Skeletal muscle cell (primary cell): ENCODE measurements at regions not wholly inside any gene's neighbourhood (a gene's known extent, or its start where the extent isn't known, plus 50 kb on each side); places are given as distances from the start of the nearest gene placed in this dataset.
"Not testable (repeated sequence)": the region's sequence is repeated elsewhere in the genome, so short reads cannot be mapped to it uniquely, and the experiment has no call there.

ENCODE experiments used
- DNase-seq: peaks from one replicate; pipeline ENCODE4 v3.0.0-alpha.2; 2010; ENCODE audit warnings: low read depth
- H3K4me3 ChIP-seq: 2 replicates; pipeline ENCODE4 v1.5.1; 2011; ENCODE audit warnings: low read depth, mild to moderate bottlenecking, control low read depth, low read length, moderate library complexity

DNA sequence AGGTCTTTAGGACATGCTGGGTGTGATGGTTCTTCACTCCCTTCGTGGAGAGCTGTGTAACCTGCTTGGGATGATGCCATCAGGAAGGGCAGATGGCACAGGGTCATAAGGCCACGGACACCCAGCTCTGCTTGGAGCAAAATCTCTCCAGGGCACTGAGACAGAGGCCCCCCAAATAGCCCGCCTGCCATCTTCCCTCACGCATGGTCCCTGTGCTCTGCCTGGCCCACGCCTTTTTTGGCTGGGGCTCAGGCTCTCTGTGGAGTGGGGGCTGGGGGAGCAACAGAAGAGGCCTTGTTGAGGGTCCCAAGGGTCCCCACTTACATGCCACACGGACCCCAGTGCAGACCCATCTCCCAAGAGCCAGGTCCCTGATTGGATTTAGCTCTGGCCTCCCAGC is 93.3 kb upstream of the RET start:
- no peak for DNase-seq
- no peak overlapping the region for H3K4me3 ChIP-seq

DNA sequence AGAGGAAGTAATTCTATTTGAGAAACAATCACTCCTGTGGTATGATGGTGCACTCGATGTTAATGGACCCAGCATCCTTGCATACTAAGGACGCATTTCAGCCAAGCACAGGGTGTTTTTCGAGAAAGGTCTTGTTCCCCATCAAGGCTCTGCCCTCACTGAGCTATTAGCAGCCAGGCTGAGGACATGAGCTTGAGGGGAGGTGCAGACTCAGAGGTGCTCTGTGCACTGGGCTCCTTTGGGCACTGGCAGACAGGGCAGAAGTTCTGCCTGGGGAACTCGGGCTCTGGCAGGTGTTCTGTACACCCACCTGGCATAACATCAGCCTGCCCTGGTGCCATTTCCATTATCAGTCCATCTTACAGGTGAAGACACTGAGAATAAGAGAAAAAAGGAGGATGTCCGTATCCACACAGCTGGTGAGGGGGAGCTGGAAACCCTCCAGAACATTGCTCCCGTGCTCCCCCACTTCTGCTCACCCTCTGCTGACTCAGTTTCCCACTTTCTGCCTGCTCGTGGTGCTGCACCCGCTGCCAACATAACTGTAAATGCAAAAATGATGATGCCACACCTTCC is 92.7 kb upstream of the RET start:
- no peak for DNase-seq
- H3K4me3 ChIP-seq: no peak overlapping the region

DNA sequence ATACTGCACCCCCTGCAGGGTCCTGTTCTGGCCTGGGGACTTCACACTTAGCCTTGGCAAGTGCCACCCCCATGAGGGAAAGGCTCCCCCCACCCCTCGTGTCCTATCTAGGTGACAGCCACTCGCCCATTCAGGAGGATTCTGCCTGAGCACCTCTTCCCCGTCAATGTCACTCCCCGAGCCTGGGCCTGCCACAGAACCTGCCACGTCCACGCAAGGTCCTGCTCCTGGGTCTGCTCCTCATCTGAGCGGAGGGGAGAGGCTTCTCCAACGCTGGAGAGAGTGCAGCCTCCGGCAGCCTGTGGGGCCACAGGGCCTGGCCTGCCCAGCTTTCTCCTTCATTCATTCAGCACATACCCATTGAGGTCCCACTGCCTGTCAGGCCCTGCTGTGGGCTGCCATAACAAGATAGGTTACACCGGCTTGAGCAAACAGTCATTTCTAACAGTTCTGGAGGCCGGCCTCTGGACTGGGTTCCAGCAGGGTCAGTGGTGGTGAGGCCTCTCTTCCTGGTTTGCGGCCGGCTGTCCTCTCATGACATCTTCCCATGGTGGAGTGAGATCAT is 92.0 kb upstream of the RET start:
- DNase-seq: no peak
- H3K4me3 ChIP-seq: no peak overlapping the region

DNA sequence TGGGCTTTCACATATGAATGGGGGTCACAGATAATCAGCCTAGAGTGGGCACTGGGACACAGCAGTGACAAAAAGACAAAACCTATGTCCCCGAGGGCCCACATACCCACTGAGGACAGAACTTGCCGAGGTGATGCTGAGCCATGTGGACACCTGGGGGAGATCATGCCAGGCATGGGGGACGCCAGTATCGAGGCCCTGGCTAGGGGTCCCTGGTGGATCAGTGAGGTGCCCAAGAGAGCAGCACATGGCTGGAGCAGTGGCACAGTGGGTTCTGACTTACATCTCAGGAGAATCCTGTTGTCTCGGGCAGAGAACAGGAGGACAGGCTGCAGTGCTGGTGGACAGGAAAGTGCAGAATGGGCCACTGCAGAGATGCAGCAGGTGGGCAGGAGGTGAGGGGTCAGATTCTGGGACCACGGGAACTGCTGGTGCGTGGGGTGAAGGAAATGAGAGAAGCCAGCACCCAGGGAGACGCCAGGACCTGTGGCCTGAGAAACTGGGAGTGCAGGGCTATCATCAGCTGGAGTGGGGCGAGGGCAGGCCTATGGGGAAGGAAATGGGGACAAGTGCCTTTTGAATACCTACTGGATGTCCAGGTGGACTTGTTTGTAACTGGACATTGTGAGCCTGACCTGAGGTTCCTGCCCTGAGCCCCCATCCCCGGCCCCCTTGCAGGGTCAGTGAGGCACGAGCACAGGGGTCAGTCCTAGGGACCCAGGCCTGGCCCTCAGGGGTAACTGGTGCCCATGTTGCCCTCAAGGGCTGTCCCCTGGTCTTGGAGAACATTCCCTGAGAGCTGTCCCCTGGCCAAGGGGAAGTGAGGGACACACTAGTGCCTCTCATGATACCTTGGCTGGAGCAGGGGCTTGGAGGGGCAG is 91.2 kb upstream of the RET start:
- no peak for DNase-seq

DNA sequence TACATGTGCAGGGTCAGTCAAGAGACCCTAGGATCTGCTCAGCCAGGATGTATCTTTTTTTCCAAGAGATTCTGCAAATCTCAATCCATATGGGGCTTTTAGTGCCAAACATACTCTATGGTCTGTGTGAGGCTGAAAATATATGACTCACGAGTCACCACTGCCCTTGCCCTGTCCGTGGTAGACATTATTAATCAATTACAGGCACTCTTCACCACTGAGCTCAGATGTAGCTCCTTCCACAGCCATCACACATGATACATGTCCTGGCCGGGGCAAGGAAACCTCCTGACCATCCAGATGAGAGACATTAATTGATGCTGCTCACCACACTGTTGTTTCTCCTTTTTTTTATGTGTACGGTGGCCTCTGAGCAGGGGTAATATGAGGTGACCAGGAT is 90.2 kb upstream of the RET start:
- DNase-seq: no peak
- H3K4me3 ChIP-seq: no peak overlapping the region

More for the DNA sequence above, 91.2 kb upstream of the RET start:
- no peak overlapping the region for H3K4me3 ChIP-seq

DNA sequence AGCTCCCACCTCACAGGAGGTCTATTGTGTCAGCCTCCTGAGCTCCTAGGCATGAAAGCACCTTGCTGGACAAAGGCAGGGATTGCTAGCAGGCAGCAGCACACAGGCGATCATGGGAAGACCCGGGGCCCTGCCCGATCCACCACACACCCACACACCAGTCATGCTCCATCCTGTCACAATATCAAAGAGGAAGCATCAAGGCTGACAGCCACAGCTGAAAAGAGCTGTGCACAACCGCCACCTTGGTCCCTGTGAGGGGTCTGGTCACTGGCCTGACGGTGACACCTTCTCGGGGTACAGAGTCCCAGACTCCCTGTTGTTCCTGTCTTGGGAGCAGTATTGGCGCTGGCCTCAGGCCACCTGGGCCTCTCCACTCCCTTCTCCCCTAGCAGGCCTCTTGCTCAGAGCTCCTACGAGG is 89.7 kb upstream of the RET start:
- DNase-seq: no peak
- H3K4me3 ChIP-seq: no peak overlapping the region

DNA sequence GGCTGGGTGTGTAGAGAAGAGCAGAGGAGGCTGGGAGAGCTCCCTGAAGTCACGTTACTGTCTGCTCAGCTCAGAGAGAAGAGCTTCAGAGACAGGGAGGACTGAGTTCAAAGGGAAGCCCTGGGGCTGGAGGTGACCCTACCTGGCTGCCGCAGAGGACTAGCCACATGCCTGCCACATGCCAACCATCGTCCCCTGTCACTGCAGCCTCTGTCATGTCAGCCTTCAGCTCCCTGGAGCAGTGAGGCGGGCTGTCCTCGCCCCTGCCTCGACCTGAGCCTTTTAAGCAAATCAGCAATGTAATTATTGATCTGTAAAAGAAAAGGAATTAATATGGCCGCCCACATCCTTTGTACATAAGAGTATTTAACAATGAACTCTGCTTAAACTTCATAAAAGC is 89.3 kb upstream of the RET start:
- no peak overlapping the region for H3K4me3 ChIP-seq
- no peak for DNase-seq

DNA sequence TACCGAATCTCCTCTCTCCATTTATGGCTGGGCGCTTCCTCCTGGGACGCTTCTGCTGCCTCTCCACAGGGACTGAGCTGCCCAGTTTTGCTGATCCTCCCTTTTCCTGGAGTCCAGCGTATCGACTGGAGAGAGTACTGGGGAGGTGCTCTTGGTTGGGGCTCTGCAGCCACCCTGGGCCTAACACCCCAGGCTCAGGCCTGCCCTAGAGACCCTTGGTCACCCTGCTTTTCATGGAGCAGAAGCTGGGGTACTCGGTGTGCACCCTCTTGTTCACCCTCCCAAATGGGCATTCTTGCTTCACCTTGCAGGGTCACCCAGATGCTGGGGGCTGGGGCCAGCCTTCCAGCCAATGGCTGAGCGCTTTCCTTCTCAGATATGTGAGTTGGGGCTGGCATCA is 88.8 kb upstream of the RET start:
- no peak for DNase-seq

DNA sequence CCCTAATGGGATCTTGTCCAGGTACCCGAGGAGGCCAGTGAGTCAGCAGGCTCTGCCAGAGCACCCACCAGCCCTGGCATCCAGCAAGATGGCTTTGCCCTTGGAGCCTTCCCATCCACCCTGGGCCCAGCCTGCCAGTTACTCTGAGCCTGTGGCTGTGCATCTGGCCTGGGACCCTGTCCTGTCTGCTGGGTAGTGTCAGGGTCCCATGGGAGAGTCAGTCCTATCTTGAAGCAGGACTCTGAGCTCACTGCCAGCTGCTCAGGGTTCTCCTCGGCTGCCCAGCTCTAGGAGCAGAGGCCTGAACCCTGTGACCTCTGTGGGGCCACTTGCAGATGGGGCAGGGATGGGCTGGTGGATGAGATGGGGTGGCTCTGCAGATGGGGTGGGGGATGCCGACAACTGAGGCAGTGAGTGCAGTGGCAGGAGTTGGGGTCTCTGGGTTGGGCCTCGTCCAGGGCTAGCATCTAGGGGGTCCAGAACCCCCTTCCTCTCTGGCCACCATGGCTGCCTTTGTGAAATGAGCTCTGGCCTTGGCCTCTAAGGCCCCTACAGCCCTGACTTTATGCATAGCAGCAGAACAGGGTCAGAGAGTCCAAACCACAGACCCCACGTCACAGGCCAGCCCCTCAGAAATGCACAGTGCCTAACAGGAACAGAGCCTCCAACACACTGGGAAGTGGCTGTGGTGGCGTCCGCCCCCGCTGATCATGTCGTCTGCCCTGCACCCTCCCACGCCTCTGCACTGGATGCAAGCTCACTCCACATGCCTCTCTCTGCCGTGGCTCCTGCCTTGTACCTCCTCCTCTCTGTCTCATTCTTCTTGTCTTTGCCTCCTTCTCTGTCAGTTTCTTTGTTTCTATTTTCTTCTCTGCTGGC is 88.1 kb upstream of the RET start:
- DNase-seq: no peak
- H3K4me3 ChIP-seq: no peak overlapping the region

More for the DNA sequence above, 88.8 kb upstream of the RET start:
- no peak overlapping the region for H3K4me3 ChIP-seq

DNA sequence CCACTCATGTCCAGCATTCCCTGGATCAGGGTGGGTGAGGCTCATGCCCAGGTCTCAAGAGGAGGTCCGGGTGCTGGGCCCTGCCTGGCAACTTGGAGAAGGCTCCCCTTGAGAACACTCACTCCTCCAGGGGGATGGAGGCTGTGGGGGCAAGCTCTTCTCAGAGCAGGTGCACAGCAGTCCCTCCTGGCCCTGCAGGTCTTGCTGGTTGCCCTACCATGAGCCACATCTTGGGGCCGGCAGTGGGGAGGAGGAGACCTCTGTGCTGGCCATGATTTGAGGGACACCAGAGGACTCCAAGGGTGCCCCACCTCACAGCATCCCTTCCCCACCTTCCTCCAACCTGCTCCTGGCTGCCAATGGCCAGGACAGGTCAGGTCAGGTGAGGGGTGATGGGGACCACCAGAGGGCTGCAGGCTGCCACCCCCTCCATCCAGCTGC is 87.4 kb upstream of the RET start:
- no peak for DNase-seq
- H3K4me3 ChIP-seq: no peak overlapping the region

DNA sequence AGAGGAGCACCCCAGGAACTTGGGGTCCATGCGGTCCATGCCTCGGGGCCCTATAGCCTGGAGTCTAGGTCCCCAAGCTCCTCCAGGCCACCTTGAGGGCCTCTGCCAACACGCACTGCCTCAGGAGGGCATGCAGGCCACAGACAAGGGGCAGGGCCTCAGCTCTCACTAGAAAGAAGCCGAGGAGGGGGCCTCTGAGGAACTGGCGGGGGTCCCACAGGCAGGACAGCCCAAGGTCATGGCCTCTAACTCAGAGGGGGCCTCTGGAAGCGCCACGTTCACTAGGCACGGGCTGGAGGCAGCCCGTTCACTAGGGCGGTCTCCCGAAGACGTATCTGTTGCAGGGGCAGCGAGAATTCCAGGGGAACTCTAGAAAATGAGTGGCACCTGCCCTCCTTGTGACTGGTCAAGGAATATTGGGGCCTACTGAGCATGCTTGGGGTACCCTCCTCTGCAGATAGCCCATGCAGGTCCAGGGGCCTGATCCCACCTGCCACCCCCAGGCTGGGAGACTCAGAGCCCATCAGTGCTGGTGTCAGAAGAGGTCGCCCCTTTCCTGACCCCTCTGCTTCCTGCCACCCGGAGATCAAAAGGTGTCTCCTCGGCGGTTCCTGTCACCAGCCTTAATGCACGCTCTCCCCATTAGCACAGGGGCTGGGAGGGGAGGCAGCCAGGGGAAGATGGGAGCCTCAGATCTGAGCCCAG is 86.7 kb upstream of the RET start:
- no peak for DNase-seq
- no peak overlapping the region for H3K4me3 ChIP-seq

DNA sequence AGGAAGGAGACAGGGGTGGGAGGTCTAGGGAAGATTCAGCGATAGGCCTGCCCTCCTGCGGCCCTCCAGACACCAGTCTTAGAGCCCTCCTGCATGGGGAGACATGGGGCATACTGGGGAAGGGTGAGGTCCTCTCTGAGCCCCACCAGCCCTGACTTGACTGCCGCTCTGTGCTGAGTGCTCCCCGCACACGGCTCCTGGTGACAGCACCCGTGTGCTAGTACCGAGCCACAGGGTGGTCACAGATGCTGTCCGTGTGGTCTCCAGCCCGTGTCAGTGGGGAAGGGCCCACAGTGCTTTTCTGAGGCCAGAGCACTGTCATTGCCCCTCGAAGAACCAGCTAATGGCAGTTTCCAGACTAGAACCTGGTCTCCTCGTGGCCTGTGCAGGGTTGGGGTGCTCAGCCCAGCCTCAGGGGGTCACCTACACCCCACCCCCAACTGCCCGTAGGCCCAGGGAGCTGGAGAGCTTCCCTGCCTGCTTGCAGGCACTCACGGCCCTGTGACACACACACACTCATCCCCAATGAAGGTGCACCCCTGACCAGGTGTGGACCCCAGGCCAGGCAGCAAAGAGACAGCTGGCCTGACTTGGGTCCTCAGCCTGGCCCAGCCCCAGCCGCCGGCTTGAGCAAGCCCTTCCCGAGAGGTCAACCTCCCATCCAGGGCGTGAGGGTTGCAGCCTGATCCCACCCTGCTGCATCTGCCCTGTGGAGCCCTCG is 86.0 kb upstream of the RET start:
- no peak for DNase-seq
- no peak overlapping the region for H3K4me3 ChIP-seq

DNA sequence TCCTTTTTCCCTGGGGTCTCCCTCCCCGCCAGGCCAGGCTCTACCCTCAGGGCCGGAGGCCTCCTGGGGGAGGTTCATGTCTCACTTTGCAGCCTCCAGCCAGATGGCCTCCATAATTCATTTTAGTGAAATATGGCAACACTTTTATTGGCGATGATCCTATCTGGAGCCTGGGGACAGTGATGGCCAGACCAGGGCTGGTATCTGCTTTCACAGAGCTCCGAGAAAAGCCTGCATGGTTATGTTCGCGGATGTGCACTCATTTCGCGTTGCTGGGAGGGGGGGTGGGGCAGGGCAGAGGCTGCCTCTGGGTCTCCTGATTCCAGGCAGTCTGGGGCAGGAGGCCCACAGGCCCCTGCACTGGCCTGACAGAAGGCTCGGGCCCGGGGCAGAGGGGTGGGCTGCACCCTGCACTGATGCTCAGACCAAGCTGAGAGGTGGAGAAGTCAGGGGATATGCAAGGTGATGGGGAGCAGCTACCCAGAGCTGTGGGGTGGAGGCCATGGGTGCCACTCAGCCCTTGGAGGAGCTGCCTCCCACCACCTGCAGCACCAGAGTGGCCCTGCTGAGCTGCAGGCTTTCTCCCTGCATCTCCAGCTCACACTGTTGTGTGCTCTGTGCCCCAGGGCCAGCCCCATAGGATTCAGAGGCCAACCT is 85.3 kb upstream of the RET start:
- H3K4me3 ChIP-seq: no peak overlapping the region
- DNase-seq: no peak

DNA sequence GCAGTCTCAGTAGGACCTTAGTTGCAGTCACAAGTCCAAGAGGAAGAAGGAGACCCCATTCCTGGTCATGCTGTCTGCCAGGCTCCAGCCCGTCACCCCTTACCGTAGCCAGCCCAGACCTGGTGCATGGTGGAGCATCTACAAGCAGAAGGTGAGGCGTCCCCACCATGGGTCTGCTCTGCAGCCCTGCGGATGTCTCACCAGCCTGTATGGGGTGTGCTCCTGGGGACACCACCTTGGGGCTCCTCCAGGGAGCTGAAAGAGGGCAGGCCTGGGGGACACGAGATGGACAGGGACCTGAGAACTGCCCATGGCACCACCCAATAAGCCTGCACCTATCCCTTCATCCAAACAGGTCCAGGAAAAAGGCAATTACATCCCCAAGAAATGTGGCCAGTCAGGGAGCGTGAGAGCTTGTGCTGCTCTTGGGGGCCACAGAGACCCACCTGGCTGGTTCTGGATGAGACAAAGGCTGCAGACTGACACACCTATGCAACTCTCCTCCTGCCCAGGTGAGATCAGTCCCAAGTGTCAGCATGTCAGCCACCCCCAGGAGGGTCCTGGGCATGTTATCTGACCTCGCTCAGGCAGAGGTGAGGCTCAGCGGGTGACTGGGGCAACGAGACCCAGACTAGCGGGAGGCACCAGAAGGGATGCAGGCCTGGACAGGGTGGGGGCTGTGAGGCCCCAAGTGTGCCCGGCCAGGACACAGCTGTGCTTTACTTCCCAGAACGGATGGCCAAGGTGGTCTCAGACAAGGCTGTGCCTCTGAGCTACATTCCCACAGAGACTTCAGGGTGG is 84.5 kb upstream of the RET start:
- H3K4me3 ChIP-seq: no peak overlapping the region
- DNase-seq: no peak

DNA sequence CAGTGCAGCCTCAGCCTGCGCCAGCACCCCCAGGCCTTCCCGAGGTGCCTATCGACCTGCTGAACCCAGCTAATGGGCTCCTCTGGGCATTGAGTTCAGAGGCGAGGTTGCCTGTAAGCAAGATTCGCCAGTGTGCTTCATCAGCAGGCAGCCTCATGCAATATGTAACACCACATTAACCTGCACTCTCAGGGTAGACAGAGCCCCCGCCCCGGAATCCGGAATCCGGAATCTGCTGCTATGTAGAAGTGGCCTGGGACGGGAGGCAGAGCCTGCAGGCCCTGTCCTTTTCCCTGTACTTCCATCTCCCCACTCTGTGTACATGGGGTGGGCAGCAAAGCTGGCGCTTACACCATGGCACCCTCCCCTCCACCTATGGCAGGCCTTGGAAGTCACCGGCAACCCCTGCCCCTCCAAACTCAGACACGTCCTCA is 83.9 kb upstream of the RET start:
- H3K4me3 ChIP-seq: no peak overlapping the region
- DNase-seq: no peak

DNA sequence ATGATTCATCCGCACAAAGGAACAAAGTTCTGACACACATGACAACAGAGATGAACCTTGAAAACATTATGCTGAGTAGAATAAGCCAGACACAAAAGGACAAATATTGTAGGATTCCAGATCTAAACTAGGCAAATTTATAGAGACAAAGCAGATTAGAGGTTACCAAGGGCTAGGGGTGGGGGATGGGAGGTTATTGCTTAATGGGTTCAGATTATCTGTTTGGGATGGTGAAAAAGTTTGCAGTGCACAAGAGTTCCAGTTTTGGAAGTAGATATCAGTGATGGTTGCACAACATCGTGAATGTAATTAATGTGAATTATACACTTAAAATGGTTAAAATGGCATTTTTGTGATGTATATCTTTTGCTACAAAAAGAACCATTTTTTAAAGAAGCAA is 82.0 kb upstream of the RET start:
- not testable (repeated sequence) for DNase-seq, H3K4me3 ChIP-seq

DNA sequence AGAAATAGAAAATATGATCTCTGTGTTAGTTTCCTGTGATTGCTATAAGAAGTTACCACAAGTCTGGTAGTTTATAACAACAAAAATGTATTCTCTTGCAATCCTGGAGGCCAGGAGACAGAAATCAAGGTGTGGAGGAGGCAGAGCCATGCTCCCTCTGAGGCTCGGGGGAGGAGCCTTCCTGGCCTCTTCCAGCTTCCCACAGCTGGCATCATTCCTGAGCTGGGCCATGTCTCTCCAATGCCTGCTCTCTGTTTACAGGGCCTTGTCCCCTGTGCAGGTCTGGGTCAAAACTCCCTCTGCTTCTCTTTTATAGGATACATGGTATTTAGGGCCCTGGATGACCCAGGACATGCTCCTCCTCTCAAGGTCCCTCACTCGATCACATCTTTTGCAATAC is 81.3 kb upstream of the RET start:
- no peak overlapping the region for H3K4me3 ChIP-seq
- DNase-seq: no peak
